B cell (primary cell): ENCODE measurements at regions not wholly inside any gene's neighbourhood (a gene's known extent, or its start where the extent isn't known, plus 50 kb on each side); places are given as distances from the start of the nearest gene placed in this dataset.

Experiments
- ATAC-seq: fragments of 200-7000 bp; cut with Tn5 transposase; one replicate; pipeline ENCODE4 v1.10.0; 2021; ENCODE audit warnings: low read depth, mild to moderate bottlenecking, moderate number of reproducible peaks, moderate library complexity
- CTCF ChIA-PET: fragments of 350-600 bp; sonication (Branson Sonifier 250); formaldehyde crosslinking; loops from one replicate; lab custom pipeline; 2021; ENCODE audit warnings: antibody characterized with exemption, inconsistent platforms; lab: Charles Lee
- POLR2A ChIA-PET: fragments of 350-600 bp; sonication (Branson Sonifier 250); formaldehyde crosslinking; loops from one replicate; lab custom pipeline; 2021; ENCODE audit warnings: antibody characterized with exemption; lab: Charles Lee
- DNase-seq: peaks from one replicate; pipeline ENCODE4 v3.0.0; 2013
- H2AFZ ChIP-seq: 2 replicates; pipeline ENCODE4 v1.6.1; 2012; ENCODE audit warnings: mild to moderate bottlenecking, low read depth, low read length; ENCODE audit not compliant: insufficient read depth, poor library complexity, severe bottlenecking
- H3K27ac ChIP-seq, 2 donors: 1 replicate in 1 of 2; 2 replicates in 1 of 2; pipeline ENCODE4 v1.5.1; 2012 to 2013; ENCODE audit warnings: low read length in 2 of 2, mild to moderate bottlenecking in 2 of 2, moderate library complexity in 1 of 2
- H3K27me3 ChIP-seq, 4 experiments: fragments of 200-600 bp in 1 of 4; sonication (generic) in 1 of 4; replicated peaks in 1 of 4; 1 replicate in 2 of 4; 2 replicates in 2 of 4; pipeline versions ENCODE4 v1.6.1 to v1.7.0; 2013 to 2016; ENCODE audit warnings: low read length in 3 of 4, mild to moderate bottlenecking in 2 of 4, mixed read lengths in 1 of 4, moderate library complexity in 1 of 4; ENCODE audit not compliant: insufficient read depth in 4 of 4, control insufficient read depth in 3 of 4; ENCODE audit errors: control extremely low read depth in 1 of 4
- H3K36me3 ChIP-seq, 2 experiments: replicated peaks in 1 of 2; 1 replicate in 1 of 2; 2 replicates in 1 of 2; pipeline versions ENCODE4 v1.6.1 to v1.7.1; 2013; ENCODE audit warnings: low read length in 1 of 2; ENCODE audit not compliant: insufficient read depth in 2 of 2, control insufficient read depth in 1 of 2; ENCODE audit errors: control extremely low read depth in 1 of 2, extremely low read depth in 1 of 2
- H3K4me1 ChIP-seq, 2 donors: fragments of 200-600 bp in 1 of 2; sonication (generic) in 1 of 2; 1 replicate in 1 of 2; 2 replicates in 1 of 2; pipeline versions ENCODE4 v1.5.1 to v1.6.1; 2013 to 2017; ENCODE audit warnings: low read length in 2 of 2; ENCODE audit not compliant: control insufficient read depth in 2 of 2, insufficient read depth in 2 of 2
- H3K4me2 ChIP-seq: replicated peaks from 2 replicates; pipeline ENCODE3; 2012; ENCODE audit warnings: mild to moderate bottlenecking, low read depth, low read length; ENCODE audit not compliant: poor library complexity, severe bottlenecking
- H3K4me3 ChIP-seq, 5 experiments: fragments of 200-600 bp in 1 of 5; sonication (generic) in 1 of 5; 1 replicate in 3 of 5; 2 replicates in 2 of 5; pipeline versions ENCODE4 v1.5.1 to v1.7.0; 2011 to 2016; ENCODE audit warnings: low read length in 4 of 5, mild to moderate bottlenecking in 4 of 5, low read depth in 2 of 5, control low read depth in 1 of 5, moderate library complexity in 1 of 5; ENCODE audit not compliant: insufficient read depth in 1 of 5; ENCODE audit errors: control extremely low read depth in 1 of 5, extremely low read depth in 1 of 5
- H3K79me2 ChIP-seq: fragments of 200-600 bp; sonication (generic); one replicate; pipeline ENCODE4 v1.6.0; 2016; ENCODE audit warnings: low read length; ENCODE audit not compliant: control insufficient read depth, insufficient read depth
- H3K9ac ChIP-seq: fragments of 200-600 bp; sonication (generic); 2 replicates; pipeline ENCODE4 v1.6.1; 2017; ENCODE audit warnings: mild to moderate bottlenecking, low read length, moderate library complexity
- H3K9me3 ChIP-seq, 3 donors: one replicate each; pipeline versions ENCODE4 v1.6.1 to v1.7.1; 2013; ENCODE audit warnings: low read length in 2 of 3; ENCODE audit not compliant: control insufficient read depth in 2 of 3, insufficient read depth in 1 of 3; ENCODE audit errors: control extremely low read depth in 1 of 3
- H4K20me1 ChIP-seq: 2 replicates; pipeline ENCODE4 v1.6.0; 2012; ENCODE audit warnings: mild to moderate bottlenecking, low read length; ENCODE audit not compliant: insufficient read depth, control insufficient read depth, poor library complexity, severe bottlenecking
- H3K27ac Mint-ChIP-seq: one replicate; pipeline ENCODE4 v1.8.0; 2021; ENCODE audit warnings: mixed read lengths
- H3K27me3 Mint-ChIP-seq: one replicate; pipeline ENCODE4 v1.8.0; 2021; ENCODE audit warnings: mixed read lengths
- H3K4me1 Mint-ChIP-seq: one replicate; pipeline ENCODE4 v1.8.0; 2021; ENCODE audit warnings: mixed read lengths
- H3K4me3 Mint-ChIP-seq: one replicate; pipeline ENCODE4 v1.8.0; 2021; ENCODE audit warnings: mixed read lengths
- H3K9me3 Mint-ChIP-seq: one replicate; pipeline ENCODE4 v1.8.0; 2022; ENCODE audit warnings: mixed read lengths; ENCODE audit not compliant: insufficient read depth
- CTCF ChIP-seq: fragments of 200-600 bp; IDR thresholded peaks from one replicate; pipeline ENCODE4 v1.8.0; 2022; ENCODE audit warnings: antibody characterized with exemption, mild to moderate bottlenecking
- EZH2 ChIP-seq: IDR thresholded peaks from 2 replicates; pipeline ENCODE4 v1.6.1; 2012; ENCODE audit warnings: borderline replicate concordance, low read depth, mild to moderate bottlenecking, moderate library complexity, low read length; ENCODE audit not compliant: insufficient read depth, poor library complexity, severe bottlenecking
- WGBS: methylation state at CpG from one replicate; pipeline ENCODE4 v1.1.5; 2013; ENCODE audit warnings: missing lambda C conversion rate; ENCODE audit not compliant: insufficient coverage; 5-methylcytosine and 5-hydroxymethylcytosine counted together
- intact Hi-C: fragments of 100-400 bp; cut with micrococcal nuclease; formaldehyde crosslinking; loops from one replicate; pipeline ENCODE4 v1.10.0; 2022

DNA sequence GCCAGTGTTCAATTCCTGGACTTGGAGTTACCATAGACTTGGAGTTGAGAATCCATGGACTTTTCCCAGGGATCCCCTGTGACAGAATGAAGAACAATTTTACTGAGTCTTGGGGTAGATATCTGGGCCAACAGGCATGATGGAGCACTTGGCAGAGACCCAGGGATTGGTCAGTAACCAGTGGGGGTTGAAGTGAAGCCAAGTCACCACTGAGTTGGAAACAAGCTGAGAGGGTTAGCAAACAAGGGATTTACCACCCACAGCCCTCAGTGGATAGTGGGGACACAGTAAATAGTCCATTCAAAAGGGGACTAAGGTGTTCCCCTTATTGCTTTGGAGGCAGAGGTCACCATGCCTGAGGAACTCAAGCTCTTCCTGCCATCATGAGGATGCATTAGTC is 281.7 kb downstream of the PPP1R2C start:
- no peak overlapping the region for H3K27ac ChIP-seq
- Mint-ChIP-seq H3K27me3 (no peaks in the 10 kb centered on the region), H3K27ac (no peak overlapping the region), H3K9me3 (no peaks in the 10 kb centered on the region), H3K4me1 (peaks cover 27% of the 10 kb centered on the region), H3K4me3 (no peak overlapping the region)
- H3K4me1 ChIP-seq, result peaks cover 12 to 13% of the 10 kb centered on the region in 2 donors
- no peaks in the 10 kb centered on the region for H3K9me3 ChIP-seq
- POLR2A ChIA-PET, result no interaction called here
- H3K79me2 ChIP-seq, result no peaks in the 10 kb centered on the region
- no peaks in the 10 kb centered on the region for H3K27me3 ChIP-seq
- no peak overlapping the region for H3K4me3 ChIP-seq
- DNase-seq, result no peak
- no peak overlapping the region for H3K4me2 ChIP-seq
- CTCF ChIA-PET, result no interaction called here
- H3K36me3 ChIP-seq, result no peaks in the 10 kb centered on the region
- no peak overlapping the region for H2AFZ ChIP-seq
- no peak for TF ChIP-seq CTCF
- no peak for TF ChIP-seq EZH2
- intact Hi-C loops, result no loop called here
- H4K20me1 ChIP-seq, result no peaks in the 10 kb centered on the region
- H3K9ac ChIP-seq, result no peak overlapping the region
- ATAC-seq, result no peak

DNA sequence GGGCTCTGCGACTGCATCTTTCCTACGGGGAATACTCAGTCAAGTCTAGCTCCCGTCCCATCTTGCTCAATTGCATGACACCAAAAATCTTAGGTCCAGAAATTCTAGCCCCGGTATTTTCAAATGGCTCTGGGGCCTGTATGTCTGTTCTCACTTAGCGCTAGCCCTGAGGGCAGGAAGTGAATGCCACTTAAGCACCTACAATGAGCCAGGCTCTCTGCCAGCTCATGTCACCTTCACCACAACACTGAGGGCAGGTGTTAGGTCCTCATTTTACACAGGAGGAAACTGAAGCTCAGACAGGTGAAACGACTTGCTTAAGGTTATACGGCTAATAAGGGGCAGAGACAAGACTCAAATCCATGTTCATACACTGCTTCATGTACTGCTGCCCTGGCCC is 282.8 kb downstream of the PPP1R2C start:
- Mint-ChIP-seq H3K9me3 (no peaks in the 10 kb centered on the region), H3K27me3 (no peaks in the 10 kb centered on the region), H3K4me3 (no peak overlapping the region), H3K27ac (no peak overlapping the region), H3K4me1 (peaks cover 34% of the 10 kb centered on the region)
- intact Hi-C loops, result no loop called here
- no peaks in the 10 kb centered on the region for H3K36me3 ChIP-seq
- H3K4me1 ChIP-seq, result peaks cover 22 to 24% of the 10 kb centered on the region in 2 donors
- no peak overlapping the region for H3K4me3 ChIP-seq
- no peak for ATAC-seq
- H3K4me2 ChIP-seq, result no peak overlapping the region
- WGBS, result 97% methylated on average over 5 of the region's 7 CpGs
- no peak overlapping the region for H3K27ac ChIP-seq
- DNase-seq, result no peak
- no peak for TF ChIP-seq EZH2
- TF ChIP-seq CTCF, result no peak
- no peak overlapping the region for H2AFZ ChIP-seq
- H4K20me1 ChIP-seq, result no peaks in the 10 kb centered on the region
- no peaks in the 10 kb centered on the region for H3K27me3 ChIP-seq
- POLR2A ChIA-PET, result no interaction called here
- H3K9me3 ChIP-seq, result no peaks in the 10 kb centered on the region
- no peaks in the 10 kb centered on the region for H3K79me2 ChIP-seq
- CTCF ChIA-PET, result no interaction called here
- H3K9ac ChIP-seq, result no peak overlapping the region
